ENCODE measurements at regions not wholly inside any gene's neighbourhood (a gene's known extent, or its start where the extent isn't known, plus 50 kb on each side); places are given as distances from the start of the nearest gene placed in this dataset.

- H3K9me3 ChIP-seq (replicated peaks in 1 of 11) = no peaks in the 10 kb centered on the region
Observed at GRCh38 chr2:177161741-177162460, 50.7 kb upstream of the HNRNPA3 start.

More at GRCh38 chr2:177161741-177162460, 50.7 kb upstream of the HNRNPA3 start:
- H3K4me3 ChIP-seq = no peak overlapping the region
- no peak overlapping the region for H3K4me2 ChIP-seq
- H3K27me3 ChIP-seq = no peaks in the 10 kb centered on the region
- H3K36me3 ChIP-seq = no peaks in the 10 kb centered on the region
- no peak overlapping the region for H3K27ac ChIP-seq
- H3K9ac ChIP-seq = no peak overlapping the region
- TF ChIP-seq Cebpa-rat (IDR thresholded peaks at IDR 0.05) = no peak
- H3K4me1 ChIP-seq = peaks cover 16 to 27% (median 19%) of the 10 kb centered on the region in 10 experiments
- no peaks in the 10 kb centered on the region for H4K20me1 ChIP-seq
